Left renal pelvis (tissue), 4 donors: ENCODE measurements at regions not wholly inside any gene's neighbourhood (a gene's known extent, or its start where the extent isn't known, plus 50 kb on each side); places are given as distances from the start of the nearest gene placed in this dataset.

Experiments used
- DNase-seq, 4 donors: peaks; one replicate each; pipeline ENCODE4 v3.0.0-alpha.2; 2013; ENCODE audit warnings: low read depth in 4 of 4, low spot score in 3 of 4

DNA sequence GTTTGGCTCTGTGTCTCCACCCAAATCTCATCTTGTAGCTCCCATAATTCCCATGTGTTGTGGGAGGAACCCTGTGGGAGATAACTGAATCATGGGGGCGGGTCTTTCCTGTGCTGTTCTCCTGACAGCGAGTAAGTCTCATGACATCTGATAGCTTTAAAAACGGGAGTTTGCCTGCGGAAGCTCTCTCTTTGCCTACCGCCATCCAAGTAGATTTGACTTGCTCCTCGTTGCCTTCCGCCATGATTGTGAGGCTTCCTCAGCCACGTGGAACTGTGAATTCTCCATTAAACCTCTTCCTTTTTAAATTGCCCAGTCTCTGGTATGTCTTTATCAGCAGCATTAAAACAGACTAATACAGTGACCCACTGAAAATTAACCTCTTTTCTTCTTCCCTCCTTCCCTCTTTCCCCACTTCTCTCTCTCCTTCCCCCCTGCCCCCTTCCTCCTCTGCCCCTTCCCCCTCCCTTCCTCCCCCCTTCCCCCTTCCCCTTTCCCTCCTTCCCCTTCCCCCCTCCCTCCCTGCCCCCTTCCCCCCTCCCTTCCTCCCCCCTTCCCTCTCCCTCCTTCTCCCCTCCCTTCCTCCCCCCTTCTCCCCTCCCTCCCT, 818.8 kb downstream of the SLC4A3 start:
- no peak for DNase-seq

DNA sequence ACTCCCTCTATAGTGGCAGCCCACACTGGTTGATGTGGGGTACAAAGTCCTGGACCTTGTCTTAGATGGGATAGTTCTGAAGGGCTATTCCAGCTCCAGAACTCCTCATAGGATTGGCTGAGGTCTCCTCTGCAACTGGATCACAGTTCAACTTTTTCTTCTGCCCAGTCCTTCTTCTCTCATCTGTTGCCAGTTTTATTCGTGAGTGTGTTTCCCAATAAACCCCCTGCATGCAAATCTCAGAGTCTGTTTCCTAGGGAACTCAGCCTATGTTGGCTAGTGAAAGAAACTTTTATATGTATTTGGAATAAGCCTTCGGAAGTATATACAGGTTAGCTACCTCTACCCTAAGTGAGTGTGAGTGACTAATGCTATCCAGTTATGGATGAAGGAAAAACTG, 823.4 kb downstream of the SLC4A3 start:
- no peak for DNase-seq

DNA sequence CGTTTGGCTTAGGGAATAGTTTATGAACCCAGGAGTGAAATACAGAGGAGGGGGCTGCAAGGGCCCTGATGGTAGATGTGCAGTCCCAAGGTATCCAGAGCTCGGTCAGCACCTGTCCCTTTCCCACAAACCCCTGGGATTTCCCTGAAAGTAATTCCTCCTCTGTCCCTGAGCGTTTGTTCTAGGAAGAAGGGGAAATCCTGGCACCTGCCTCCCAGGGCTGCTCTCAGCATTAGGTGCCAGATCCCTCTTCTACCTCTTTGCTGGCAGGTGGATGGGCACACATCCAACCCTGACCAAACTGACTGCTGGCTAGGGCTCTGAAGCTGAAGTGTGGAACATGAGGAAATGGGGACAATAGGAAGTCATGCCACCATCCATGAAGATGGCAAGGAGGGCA, 824.0 kb downstream of the SLC4A3 start:
- DNase-seq = no peak

DNA sequence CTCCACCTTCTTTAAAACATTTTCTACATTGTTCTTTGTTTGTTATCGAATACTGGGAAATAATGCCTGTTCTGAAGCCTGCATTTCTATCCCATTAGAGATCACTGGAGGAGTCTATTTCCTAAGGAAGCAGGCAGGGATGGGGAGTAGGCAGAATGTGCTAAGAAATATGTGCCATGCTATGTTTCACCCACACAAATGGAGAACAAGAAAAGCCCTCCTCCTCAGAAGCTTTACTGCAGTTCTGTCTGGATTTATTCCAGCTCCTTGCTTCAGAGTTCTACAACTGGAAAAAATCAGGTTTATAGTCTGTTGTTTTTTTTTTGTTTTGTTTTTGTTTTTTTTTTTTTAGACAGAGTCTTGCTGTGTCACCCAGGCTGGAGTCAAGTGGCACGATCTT, 825.1 kb downstream of the SLC4A3 start:
- no peak for DNase-seq

DNA sequence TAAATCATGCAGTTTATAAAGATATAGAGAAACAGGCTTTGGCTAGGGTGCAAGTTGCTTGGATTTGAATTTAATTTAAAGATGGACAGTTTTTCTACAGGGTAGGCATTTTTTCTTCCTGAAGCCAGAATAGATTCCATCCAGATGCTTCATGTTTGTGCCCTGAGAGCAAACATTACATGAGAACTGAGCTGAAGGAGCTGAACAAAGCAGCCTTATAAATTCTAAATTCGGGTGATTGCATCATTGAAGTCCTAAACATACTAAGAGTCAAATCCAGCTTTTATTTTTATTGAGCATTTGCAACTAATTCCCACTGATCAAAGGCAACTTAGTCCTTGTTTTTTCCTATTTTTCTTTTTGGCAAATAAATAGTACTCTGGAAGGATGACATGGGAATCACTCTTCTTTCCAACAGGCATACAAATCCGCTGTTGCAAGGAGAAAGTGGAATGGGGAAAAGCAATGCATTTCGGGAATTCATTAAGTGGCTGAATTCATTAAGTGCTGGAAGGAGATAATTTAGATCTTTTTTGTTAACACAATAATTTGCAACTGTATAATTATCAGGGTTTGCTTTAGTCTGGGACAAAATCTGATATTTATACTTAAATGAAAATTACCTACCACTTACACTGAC, 828.0 kb downstream of the SLC4A3 start:
- no peak for DNase-seq

DNA sequence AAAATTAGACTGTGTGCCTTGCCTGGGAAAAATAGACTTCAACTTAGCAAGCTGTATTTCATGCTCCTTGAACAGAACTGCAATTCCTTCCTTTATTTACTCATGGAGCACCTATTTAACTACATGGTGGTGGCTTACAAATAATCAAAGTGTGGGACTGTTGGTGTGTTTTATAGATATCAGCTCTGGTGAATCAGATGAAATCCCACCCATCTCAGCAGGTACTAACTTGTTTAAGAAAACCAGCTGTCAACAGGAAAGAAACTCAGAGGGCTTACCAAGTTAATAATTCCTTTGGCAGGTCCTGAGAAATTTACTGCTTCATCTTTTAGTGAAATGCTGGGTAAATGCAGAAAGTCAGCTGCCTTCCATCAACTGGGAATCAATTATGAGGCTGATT, 830.6 kb downstream of the SLC4A3 start:
- no peak for DNase-seq

DNA sequence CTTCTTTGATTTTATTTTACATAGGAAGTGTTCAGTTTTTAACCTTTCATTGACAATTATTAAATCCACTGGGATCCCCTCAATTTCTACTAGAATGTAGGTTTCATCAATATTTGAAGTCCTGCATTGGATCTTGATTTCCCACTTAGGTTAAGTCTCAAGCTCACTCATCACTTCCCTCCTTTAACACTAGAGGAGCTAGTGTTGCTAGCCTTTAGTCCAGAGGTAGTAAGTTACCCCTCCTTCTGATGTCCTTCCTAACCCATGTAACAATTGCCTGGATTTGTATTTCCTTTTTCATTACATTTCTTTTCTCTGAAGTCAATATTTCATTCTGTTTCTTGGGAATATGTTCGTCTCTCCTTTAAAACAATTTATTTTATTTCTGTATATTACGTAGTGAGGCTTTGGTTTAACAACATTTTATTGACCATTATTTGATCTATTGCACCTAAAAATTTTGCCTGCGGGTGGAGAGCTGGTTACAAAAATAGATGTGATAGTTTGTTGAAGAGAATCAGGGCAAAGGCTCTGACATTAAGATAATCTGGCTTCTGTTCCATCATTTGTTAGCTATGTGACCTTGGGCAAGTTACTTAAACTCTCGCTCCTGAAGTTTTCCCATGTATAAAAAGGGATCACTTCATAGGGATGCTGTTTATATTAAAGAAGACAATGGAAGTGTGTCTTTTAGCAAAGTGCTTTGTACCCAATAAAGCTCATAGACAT, 833.0 kb downstream of the SLC4A3 start:
- no peak for DNase-seq

DNA sequence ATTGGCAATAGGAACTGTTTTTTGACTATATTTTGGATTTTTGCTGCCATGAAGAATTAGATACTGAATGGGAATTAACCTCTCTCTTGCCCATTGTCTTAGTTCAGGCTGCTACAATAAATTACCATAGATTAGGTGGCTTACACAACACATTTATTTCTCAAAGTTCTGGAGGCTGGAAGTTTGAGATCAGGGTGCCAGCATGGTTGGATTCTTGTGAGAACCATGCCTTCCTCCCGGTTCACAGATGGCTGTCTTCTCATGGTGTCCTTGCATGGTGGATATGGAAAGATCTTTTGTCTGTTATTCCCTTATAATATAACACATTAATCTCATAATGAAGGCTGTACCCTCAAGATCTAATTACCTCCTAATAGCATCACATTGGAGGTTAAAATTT, 836.4 kb downstream of the SLC4A3 start:
- no peak for DNase-seq

DNA sequence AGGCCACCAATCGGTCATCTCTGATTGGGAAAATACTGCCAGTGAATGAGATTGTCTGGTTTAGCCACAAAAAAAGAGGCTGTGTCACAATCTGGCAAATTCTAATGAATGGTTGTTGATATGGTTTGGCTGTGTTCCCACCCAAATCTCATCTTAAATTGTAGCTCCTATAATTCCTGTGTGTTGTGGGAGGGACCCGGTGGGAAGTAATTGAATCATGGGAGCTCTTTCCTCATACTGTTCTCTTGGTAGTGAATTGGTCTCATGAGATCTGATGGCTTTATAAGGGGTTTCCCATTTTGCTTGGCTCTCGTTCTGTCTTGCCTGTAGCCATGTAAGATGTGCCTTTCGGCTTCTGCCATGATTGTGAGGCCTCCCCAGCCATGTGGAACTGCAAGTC, 838.3 kb downstream of the SLC4A3 start:
- no peak for DNase-seq

DNA sequence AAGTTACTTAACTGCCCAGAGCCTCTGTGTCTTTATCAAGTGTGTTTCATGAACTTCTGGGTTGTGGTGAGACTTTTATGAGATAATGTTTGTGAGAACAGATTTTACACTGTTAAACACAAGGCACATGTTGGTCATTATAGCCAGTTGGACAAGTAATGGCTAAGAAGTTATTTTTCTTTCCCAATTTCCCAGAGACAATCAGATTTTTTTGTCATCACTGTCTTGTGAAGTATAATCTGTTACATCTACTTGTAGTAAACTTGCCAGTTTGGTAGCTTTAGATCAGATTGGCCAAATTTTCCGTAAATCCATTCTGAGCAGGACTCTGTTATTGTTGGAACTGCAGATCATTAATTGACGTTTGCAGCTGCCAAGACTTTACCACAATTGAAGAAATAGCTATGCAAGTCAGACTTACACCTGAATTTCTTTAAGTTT, 838.8 kb downstream of the SLC4A3 start:
- no peak for DNase-seq

DNA sequence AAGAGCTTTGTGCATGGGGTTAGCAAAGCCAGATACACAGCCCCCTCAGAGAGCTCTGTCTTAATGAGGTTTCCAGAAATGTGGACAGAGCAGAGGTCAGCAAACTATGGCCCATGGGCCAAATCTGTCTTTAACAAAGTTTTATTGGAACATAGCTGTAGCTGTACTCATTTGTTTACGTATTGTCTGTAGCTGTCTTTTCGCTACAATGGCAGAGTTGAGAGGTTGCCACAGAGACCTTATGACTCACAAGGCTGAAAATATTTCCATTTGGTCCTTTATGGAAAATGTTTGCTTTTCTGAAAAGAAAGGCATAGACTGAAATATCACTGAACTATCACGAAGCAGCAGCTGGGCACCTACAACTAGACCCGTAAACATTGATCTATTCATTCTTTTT, 841.8 kb downstream of the SLC4A3 start:
- no peak for DNase-seq

DNA sequence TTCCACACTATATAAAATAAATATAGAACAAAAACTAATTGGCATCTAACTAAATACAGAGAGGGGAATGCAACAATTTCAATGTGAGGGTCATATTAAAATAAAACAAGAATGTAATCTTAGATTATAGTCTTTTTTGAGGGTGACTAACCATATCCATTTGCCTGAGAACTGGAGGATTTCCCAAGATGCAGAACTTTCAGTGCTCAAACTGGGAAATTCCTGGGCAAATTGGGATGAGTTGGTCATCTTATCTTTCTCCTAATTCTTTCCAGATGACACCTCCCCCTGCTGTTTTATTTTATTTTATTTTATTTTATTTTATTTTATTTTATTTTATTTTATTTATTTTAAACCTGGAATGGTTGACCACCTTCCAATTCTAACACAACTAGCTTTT, 846.2 kb downstream of the SLC4A3 start:
- no peak for DNase-seq

DNA sequence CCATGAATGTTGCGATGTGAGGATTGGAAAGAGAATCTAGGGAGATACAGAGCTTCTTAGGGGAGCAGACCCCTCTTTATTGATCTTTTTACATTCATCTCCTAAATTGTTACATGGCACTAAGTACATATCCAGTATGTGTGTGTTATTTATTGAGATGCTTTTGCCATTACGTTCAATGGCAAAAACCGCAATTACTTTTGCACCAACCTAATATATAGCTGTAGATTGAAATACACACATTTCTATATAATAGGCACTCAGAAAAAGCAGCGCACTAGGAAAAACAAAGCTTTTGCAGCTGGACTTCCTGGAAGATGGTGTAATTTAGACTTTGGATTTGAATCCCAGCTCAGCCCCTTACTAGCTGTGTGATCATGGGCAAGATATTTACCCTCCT, 849.4 kb downstream of the SLC4A3 start:
- DNase-seq = no peak

DNA sequence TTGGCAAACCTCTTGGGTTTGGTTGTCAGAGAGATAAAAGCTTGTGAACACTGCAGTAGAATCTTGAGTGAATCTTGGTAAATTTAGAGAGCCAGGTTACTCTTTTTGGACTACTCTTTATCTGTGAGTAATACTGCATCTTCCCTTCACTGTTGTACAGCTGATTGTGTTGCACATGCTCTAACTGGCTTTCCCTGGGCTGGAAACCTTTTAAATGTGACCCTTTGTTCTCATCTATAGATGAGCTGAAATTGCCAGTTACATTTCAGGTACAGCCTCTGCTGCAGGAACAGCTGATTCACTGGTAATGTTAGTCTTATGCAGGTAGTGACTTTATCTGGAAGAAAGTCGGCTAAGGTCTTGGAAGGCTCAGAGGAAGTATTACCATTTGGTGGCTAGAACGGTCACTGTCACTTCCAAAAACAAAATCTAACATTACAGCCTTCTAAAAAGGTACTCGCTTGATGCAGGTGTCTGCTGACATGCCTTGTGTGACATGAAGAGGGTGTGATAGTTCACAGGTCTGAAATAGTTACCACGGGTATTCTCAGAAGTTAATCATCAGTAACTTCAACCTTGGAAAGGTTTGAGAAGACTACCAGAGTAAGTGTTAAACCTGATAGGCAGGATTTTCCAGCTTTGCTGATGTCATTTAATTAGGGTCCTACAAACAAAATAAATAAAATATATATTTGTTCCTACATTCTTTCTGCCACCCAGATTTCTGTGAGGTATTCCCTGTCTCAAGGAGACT, 851.1 kb downstream of the SLC4A3 start:
- no peak for DNase-seq

DNA sequence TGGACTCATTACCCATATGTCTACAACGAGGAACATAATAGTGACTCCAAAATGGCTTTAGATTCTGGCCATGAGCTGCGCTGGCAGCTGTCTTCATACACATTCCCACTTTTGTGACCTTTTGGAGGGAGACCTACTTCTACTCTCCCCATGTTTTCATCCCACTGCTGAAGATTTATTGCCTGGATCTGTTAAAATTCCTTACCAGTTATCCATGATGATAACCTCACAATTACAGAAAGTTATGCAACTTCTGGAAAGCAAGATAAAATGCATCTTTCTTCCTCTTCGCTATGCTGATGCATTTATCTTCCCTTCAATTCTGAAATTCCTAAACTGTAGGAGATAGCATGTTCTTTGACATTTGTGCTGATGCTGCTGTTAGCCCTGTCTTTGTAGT, 855.3 kb downstream of the SLC4A3 start:
- DNase-seq = no peak

DNA sequence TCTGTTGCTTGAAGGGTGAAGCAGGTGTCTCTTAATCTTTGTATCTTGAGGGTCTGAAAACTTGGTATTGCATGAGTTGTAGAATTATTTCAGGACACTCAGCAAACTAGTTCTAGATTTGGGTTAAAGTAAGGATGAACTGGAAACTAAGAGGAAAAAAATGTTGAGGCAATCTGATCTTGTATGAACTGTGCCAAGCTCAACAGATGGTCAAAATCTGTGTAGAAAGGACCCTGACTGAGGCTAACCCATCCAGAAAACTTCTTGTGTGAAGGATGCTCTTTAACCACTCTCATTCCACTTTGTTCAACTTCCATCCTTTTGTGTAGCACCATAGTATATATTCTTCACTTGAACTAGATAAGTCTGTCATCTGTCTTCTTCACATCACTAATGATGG, 861.7 kb downstream of the SLC4A3 start:
- no peak for DNase-seq

DNA sequence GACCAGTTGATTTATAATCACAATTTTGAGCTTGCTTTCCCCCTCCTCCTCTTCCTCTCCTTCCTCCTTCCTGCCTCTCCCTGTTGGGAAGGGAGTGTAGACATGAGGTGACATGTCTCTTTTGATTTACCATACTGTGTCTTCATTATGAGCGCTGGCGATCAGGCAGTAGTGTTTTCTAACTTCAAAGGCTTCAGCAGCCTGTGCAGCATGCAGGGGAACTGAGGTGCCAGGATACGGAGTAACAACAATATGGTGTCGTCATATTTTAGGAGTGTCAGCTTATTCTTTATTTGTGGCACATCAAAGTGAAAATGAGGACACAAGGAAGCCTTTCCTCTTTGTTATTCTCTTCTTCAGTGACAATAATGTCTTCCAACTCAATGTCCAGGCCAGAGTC, 864.2 kb downstream of the SLC4A3 start:
- DNase-seq = no peak

DNA sequence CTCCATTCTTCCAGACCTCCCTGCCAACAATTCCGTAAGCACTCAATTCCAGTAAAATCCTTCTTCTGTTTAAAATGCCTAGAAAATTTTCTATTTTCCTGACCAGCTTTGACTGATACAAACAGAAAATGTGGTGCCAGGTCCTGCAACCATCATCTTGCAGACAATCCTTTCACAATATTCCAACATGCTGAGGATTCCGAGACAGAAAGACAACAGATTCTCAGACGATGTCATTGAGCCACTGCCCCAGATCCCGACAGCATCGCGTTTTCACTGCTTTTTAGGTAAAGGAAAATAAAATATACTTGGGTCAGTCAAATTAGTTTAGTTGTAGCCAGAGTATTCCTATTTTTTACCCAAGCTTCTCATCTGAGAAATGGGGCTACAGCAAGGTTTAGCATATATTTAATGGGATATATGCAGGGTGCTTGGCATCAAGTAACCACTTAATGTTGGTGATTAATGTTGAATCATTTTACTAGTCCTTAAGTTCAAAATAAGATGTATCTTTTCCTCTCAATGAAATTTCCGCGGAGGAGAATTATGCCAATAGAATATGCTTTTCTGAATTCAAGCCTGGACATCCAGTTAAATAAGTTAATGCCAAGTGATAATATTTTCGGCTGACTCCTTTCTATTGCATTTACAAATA, 866.6 kb downstream of the SLC4A3 start:
- no peak for DNase-seq

DNA sequence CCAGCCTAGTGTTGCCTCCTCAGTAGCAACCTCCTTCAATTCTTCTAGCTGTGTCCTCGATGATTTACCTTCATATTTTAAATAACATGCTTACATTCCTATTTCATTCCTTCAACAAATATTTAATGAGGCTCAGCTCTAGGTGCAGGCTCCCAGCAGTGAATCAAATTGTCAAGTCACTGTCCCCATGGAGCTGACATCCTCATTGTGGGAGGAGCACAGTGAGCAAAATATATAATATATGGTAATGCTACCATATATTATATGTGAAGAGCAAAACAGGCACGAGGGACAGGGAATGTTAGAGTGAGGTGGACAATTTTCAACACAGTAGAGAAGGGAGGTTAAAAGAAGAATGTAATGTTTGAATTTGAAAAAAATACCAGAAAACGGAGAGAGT, 869.1 kb downstream of the SLC4A3 start:
- no peak for DNase-seq

DNA sequence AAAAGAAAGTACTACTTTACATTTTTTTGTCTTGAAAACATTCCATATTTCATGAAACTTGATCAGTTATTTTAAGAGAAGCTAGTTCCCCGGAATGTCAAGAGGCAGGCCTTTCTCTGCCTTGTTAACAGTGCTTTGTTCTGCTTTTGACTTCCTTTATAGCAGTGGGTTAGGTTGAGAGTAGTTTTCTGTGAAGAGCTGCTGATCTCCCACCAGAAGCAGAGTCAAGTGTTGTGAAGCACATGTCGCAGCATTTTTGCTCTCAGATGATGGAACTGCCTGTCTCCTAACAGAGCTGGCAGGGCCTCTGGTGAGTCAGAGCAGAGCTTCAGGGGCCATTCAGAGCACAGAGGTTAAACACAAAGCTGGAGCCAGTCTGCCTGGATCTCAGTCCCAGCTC, 871.8 kb downstream of the SLC4A3 start:
- no peak for DNase-seq

DNA sequence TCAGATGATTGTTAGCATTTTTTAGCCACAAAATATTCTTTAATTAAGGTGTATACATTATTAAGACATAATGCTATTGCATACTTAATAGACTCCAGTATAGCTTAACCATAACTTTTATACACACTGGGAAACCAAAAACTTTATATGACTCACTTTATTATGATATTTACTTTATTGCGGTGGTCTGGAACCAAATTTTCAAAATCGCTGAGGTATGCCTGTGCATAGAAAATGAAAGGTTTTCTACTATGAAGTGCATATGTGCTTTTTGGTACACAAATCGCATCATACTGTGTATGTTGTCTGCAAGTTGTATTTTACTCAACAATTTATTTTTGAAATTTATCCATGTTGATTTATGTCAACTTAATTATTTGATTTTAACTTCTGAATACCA, 875.1 kb downstream of the SLC4A3 start:
- no peak for DNase-seq
